ENCODE measurements at regions not wholly inside any gene's neighbourhood (a gene's known extent, or its start where the extent isn't known, plus 50 kb on each side); places are given as distances from the start of the nearest gene placed in this dataset.

DNA sequence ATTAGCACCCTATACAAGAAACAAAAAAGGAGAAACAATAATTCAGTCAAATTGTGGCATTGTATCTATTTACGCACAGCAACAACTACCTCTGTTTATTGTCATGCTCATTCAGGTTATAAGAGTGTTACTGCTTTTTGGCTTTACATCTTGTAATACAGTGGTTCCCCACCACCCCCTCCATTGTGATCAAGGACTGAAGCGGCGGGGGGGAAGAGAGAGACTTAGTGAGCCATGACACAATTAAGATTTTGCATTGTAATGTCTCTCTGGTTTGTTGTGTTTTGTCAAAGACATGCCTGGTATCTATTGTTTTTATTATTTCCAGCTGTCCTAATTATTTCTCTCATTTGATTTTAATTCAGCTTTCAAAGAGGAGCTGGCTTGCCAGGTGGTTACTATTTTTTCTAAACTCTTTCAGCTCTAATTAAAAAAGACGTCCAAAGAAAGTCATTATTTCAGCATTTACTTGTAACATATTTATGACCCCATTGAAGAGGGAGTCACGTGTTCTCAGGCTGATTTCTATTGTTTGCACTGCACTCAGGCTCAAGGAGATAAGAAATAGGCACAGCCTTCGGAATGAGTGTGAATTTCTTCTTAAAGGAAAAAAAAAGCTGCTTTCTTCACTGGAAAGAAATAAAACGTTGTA lies 234.4 kb upstream of the TBL1XR1 start:
- DNase-seq (ENCODE audit: low spot score), result peak; percentile 6

DNA sequence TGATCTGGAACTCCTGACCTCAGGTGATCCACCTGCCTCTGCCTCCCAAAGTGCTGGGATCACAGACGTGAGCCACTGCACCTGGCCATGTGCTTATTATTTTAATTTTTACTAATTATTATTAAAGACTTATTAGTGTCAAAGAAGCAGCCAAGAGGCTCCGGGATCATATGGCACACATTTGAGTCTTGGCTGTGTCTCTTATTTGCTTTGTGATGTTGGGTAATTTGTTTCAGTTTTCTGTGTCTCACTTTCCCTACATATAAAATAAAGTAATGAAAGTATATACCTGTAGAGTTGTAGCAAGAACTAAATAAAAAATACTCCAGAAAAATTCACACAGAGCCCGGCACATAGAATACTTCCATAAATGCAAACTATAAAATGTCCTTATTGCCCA lies 238.0 kb upstream of the TBL1XR1 start:
- no peak for DNase-seq (ENCODE audit: low spot score)

DNA sequence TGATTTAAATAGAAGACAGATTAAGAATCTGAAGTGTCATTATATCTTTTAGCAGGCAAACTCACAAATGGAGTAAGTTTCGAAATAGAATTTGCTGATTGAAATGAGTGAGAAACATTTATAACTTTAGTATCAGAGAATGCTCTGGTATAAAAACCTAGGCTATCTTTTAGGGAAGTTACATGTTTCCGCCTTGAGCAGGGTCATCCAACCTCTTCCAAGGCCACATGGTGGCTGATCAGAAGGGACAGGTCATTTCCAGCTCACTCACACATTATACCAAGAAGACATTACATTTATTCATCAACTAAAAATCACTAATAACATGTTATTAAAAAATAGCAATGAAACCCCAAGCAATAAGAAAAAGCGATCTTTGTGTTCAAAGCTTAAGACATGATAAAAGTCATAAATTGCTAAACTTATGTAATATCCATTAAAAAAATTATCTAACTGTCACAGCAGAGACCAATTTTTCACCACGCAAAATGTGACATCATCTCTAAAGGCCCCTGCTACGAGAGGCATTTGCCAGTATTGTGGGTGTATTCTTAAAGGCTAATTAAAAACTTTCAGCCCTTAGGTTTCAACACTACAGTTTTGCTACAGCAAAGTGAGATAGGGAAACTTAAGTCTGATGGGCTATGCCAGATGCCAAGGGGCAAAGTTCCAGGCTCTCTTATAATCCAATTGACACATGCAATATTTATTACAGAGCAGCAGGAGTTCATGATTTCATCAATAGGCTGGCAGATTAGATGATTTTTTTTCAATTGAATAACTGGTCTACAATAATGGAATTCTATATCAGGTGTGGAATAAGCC lies 240.4 kb upstream of the TBL1XR1 start:
- no peak for DNase-seq (ENCODE audit: low spot score)

DNA sequence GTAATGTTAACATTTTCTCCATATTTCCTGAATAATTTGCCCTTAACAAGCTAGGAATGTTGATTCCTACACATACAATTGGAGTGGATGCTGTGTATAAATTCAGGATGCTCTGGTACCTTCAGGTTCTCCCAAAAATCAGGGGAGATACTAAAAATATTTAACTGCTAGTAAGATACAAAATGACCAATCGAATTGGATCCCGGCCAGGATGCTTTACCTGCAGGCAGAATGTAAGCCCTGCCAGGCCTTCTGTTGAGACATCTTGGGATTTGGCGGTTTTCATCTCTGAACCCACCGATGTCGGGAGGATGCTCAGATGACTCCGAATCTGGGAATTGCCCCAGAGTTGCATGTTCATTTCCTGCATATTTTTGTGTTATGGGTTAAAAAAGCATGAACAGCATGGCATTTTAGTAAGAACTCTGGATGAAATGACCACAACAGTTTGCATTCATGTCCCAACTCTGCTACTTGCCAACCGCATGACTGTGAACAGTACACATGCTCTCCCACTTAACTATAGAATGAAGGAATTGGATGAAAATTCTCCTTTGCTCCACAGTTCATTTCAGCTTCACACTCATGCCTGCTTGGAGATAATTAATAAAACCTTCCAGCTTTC lies 241.4 kb upstream of the TBL1XR1 start:
- DNase-seq (ENCODE audit: low spot score), result no peak

DNA sequence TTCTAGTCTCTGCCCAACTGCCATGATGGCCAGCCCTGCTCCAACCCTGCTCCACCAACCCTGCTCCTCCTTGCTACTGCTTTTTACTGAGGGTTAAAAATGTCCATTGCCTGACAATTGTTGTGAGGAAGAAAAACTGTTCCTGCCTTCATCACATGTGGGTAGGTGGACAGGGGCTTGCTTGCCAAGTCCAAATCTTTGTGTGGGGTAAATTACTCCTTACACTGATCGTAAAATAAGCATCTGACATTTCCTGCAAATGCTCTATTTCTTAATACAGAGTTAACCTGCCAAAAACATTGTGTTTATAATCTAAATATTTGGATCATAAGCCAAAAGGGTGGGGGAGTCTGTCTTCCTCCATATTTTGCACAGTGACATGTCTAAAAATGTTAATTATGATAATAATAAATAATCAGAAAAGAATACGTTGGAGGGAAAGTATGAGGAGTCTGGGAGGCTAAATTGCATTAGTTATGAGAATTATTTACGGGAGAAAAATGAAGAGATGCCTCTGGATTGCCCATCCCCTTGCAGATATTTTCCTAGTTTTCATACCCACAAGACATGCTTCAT lies 242.5 kb upstream of the TBL1XR1 start:
- no peak for DNase-seq (ENCODE audit: low spot score)

DNA sequence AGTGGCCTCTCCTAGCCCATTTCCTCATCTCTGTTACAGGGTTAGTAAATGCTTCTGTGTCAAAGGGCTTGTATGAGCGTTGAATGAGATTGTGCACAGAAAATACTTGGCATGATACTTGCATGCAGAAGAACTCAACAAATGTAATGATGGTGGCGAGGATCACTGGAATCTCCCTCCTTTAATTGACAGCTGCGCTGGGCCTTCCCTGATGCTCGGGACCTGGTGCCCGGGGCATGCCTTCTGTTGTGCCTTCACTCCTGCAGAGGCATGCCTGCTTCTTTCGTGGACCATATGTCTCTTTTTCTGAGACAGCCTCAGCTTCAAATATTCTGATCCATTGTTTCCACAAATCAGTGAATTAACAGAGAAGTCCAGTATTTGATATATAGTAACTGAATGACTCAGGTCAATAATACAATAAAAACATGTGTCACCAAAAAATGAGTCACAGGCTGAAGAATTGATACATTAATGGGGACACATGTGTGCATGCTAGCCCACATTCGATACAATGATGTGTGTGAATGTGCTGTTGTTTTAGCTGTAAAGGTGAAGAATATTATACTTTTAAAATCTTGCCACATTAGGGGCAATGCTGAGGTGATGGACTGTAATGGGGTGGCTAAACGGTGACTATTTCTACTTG lies 243.3 kb upstream of the TBL1XR1 start:
- no peak for DNase-seq (ENCODE audit: low spot score)

DNA sequence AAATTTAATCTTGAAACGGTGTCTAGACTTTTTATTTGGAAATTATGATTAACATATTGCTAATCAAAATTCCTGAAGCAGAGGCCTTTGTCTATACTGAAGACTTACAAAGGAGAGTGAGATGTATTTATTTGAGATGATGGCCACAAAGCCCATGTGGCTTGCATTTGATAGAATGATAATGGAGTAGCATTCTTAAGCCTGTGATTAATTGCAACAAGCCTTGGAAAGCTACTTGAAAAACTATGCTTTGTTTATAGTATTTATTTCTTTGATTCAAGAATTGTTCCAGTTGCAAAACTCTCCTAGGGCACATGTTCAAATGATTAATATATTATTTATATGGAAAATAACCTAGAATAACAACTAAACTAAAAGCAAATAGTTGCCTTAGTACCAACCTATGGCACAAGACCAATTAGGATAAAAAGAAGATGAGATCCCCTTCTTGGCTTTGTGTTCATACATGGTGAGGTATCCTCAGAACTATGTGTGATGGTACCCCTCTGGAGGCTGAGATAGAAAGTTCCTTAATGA lies 244.1 kb upstream of the TBL1XR1 start:
- no peak for DNase-seq (ENCODE audit: low spot score)

DNA sequence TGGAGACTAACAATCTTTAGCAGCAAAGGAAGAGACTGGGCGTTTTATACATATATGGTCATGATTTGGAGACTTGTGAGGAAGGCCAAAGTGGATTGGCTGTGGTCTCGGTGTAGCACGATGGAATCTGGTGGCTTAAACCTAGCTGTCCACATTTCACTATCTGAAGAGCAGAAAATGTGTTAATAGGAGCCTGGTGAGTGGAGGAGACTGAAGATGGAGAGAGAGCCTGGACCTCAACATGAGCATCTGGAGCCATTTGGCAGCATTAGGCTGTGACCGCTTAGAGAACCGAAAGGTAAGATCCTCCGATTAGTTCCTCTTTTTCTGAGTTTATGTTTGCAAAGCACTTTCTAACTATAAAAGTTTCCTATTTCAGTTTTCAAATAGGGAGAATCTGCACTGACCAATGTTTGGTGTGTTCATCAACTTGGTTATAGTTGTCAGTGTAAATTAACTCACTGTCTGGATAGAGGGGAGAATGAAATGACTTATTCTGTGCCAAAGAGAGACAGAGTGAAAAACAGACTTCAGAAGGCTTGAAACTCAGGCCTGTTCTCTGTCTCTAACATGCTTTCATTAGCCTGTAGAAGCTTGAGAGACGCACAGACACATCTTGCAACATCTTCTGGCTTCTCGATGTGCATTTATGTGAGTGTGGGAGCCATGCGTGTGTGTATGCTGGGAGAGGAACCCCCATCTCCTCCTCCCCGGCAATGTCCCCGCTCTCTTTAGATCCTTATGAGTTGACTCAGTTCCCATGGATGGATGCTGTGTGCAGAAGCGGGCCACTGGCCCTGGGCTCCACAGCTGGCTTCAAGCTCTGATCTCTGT lies 244.7 kb upstream of the TBL1XR1 start:
- no peak for DNase-seq (ENCODE audit: low spot score)

DNA sequence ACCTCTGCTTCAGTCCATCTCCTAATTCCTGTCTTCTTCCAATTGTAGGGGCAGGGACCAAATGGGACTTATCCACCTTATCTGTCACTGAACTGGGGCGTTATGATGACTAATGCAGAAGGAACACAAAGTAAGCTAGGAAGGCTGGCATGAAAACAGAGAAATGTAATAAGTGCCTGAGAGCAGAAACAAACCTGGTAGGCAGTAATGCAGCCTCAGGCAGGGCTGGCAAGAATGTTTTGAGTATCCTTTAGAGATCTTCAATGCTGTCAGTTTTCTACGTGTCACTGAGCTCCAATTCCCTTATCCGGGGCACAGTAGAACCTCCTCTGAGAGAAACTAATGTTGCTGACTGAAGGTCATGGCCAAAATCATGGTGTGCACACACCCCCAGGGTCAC lies 246.2 kb upstream of the TBL1XR1 start:
- peak; percentile 75 for DNase-seq (ENCODE audit: low spot score)

DNA sequence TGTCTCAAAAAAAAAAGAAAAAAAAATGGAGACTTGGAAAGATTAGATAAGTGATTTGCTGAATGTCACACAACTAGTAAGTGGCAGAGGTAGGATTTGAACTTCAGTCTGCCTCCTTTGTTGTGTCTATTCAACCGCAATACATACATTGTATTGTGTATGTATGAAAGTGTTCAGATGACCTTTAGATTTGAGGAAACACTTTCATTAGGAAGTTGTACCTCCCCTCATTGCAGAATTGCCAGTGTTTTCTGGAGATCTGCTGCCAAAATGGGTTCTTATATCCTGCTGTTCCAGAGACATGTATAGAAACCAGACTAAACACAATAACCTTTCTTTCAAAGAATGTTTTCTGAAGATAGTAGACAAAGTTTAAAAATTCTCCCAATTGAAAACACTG lies 247.4 kb upstream of the TBL1XR1 start:
- no peak for DNase-seq (ENCODE audit: low spot score)

DNA sequence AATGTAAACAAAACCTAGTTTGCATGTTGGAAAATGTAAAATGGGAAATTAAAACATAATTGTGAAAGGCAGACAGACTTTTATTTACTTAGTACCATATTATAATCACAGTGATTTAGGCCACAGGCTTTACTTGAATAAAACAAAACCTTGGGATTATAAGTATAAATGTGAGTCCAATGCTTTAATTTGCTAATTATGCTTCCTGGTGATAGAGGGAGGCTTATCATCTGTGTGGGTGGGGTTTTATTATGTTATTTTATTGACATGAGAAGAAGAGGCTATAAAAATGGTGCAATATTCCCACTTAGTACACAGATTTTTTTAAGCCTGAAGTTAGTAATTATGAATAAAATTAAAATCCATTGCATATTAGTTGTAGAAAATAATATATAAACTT lies 248.3 kb upstream of the TBL1XR1 start:
- DNase-seq (ENCODE audit: low spot score), result peak; percentile 61

DNA sequence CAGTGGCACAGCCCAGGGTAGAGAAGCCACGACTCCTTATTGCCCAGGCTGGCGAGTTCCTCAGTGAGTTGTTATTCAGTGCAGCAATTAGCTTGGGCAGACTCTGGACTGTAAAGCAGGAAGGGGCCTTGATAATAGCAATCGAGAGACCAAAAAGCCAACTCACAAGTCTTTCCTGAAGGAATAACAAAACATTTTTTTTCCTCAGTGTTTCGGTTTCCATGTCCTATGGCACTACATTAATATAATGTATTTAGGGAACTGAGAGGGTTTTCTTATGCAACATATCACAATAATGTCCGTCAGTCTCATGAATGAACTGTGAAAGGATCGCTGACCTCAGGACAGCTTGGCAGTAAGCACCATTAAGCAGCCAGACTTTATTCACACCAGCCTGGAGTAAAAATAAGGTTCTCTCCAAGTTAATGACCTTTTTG lies 248.9 kb upstream of the TBL1XR1 start:
- DNase-seq (ENCODE audit: low spot score), result no peak

DNA sequence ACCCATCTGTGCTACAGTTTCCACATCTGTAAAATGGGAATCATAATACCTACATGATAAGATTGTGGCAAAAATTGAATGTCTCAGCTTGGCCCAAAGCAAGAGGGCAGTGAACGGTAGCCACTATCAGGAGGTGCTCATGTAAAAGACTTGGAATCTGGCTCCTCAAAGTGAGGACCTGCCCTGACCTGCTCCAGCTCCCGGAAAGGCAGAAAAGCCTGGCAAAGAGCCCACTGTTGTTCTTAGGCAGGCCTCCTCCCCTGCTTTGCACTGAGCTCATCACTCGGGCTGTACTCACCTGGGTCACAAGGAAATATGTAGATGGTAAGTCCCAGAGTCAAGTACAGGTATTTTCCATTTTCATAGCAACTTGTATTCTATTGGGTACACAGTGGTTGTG lies 250.7 kb upstream of the TBL1XR1 start:
- DNase-seq (ENCODE audit: low spot score), result peak; percentile 83

DNA sequence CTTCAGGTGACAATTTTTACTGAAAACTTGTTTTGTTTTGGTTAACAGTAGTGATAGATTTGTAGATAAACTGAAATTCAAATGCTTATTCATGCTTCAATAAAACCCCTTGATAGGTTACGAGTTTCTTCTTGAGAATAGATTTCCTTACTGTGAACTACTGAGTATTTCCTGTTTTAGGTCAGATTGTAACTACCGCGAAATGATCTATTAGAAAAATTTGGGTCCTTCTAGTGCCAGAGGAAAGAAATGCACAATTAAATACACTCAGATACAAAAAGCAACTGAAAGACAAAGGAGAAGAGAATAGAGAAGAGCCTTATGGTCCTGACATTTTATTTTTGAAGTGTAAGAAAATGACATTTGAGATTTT lies 251.7 kb upstream of the TBL1XR1 start:
- DNase-seq (ENCODE audit: low spot score), result no peak

DNA sequence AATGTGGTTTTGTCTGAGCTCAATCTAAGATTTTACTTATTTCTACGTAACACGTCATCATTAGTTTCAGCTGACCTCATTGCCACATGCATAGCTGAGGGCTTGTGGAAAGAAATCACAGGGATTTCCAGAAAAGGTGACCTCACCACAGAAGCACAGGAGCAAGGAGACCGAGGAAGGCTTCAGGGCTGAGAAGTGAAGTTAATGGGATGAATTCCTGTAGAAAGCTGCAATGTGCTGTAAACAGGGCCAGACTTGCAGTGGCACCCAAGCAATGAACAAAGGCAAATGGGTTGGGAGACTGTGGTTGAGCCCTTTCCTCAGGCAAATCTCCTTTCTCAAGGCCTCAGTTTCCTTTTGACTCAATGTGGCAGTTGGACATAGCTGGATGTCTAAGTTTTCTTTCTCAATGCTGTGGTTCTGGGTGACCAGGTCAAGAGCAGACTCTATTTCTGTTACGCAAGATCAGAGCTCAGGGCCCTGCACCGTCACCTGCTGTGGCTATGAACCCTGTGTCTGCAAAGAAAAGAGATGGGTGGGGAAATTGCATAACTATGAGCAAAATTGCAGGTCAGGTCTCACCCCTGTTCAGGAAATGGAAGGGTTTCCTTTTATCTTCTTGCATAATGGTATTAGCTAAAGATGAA lies 252.2 kb upstream of the TBL1XR1 start:
- peak; percentile 27 for DNase-seq (ENCODE audit: low spot score)

DNA sequence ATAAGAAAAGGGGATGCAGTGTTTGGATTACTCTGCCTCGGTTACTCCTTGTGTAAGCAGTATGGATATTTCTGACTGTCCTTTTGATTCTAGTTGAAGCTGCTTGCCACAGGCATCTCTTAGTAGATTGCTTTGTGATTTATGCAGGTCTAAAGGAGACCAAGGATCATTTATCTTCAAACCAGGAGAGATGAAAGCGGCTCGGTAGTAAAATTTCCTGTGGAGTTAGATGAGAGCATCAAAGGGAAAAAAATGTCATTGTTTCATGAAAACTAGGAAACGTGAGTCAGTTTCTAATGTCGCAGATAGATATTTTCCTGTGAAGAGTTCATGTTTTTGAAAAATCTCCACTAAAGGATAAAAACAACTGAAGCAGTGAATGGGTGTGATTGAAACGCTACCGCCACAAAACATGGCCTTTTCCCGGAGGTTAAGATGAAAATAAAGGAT lies 254.0 kb upstream of the TBL1XR1 start:
- no peak for DNase-seq (ENCODE audit: low spot score)

DNA sequence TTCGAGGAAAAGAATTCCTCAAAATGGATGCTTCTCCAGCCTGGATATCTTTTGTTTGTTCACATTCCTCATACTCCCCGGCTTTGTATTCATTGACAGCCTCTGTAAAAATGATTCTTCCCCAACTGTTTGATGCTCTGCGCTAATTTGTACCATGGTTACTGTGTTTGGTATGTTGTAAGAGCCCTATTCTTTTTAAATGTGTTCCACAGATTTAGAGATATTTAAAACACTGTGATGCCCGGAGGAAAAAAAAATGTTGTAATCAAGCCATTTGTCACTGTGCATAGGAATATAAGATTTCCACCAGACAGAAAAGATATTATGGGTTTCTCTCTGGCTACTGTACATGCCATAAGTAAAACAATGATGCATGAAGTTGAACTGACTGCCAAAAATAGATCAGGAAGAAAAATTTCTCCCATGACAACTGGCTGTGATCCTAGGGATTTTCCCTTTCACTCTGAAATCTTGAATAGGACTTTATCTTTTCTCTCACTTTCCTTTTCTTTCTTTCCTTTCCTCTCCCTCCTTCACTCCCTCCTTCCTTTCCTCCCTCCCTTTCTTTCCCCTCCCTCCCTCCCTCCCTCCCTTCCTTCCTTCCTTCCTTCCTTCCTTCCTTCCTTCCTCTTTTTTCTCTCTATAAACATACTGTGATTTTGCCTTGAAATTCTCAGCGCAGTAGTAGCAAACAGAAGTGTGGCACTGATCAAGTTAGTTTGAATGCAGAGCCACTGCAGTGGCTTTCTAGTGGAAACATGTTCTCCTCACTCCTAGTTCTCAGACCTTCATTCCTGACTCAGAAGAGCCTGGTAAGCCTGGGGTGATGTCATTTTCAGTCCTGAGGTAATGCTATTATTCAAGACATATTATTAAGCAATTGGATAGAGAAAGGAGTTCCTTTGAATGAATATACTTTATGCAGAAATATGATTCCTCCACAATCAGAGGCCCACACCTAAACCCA lies 254.9 kb upstream of the TBL1XR1 start:
- DNase-seq (ENCODE audit: low spot score), result no peak

DNA sequence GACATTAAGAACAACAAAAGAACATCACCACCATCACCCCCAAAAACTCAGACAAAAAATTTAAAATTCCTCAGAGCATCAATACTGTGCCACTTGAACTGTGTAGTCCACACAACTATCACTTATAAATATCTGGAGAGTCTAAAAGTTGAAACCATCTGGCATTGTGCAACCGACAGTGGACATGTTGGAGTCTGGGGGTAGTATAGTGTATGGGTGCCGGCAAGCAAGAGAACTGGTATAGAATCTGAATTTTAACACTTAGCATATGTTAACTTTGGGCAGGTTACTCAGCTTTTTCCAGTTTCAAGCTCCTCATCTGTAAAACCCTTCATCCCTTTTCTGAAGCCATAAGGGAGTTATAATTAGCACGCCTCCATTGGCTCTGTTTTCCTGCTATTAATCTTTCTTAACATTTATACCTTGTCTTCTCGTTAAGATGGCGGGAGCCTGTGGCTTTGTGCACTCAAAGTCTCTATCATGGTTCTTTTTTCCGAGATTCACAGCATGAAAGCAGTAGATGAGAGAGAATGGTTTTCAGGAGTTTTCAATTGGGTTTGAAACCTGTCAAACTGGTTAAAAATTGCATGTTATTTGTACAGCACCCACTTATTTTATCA lies 255.7 kb upstream of the TBL1XR1 start:
- DNase-seq (ENCODE audit: low spot score), result no peak

DNA sequence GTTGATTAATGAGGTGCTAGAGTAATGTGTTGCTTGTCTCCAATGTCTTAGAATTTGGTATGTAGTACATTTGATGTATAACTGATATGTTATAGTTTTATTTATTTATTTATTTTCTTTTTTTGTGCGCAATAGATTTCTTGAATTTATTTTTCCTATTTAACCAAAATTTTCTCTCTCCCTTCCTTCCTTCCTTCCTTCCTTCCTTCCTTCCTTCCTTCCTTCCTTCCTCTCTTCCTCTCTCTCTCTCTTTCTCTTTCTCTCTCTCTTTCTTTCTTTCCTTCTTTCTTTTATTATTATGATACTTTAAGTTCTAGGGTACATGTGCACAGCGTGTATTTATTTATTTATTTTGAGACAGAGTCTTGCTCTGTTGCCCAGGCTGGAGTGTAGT lies 256.2 kb upstream of the TBL1XR1 start:
- DNase-seq (ENCODE audit: low spot score), result no peak

All from LoVo (cell line).